ENCODE measurements at regions not wholly inside any gene's neighbourhood (a gene's known extent, or its start where the extent isn't known, plus 50 kb on each side); places are given as distances from the start of the nearest gene placed in this dataset.

DNA sequence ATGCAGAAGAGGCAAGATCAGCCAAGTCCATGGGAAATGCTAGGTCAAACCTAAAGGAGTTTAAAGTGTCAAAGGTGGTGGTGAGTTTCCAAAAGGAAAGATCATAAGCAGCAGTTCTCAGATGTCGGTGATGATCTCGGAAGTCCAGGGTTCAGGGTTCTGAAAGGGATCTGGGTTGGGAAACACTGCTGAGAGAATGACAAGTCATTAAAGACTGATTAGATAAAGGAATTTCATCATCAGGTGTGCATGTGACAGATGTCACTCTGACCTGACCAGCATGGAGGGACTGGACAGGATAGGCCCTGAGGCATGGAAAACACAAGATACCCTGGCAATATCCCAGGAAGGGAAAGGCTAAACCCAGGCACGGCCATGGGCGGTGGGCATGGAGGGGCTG, 195.7 kb upstream of the TBL1X start:
- TF ChIP-seq, protein P1, sequence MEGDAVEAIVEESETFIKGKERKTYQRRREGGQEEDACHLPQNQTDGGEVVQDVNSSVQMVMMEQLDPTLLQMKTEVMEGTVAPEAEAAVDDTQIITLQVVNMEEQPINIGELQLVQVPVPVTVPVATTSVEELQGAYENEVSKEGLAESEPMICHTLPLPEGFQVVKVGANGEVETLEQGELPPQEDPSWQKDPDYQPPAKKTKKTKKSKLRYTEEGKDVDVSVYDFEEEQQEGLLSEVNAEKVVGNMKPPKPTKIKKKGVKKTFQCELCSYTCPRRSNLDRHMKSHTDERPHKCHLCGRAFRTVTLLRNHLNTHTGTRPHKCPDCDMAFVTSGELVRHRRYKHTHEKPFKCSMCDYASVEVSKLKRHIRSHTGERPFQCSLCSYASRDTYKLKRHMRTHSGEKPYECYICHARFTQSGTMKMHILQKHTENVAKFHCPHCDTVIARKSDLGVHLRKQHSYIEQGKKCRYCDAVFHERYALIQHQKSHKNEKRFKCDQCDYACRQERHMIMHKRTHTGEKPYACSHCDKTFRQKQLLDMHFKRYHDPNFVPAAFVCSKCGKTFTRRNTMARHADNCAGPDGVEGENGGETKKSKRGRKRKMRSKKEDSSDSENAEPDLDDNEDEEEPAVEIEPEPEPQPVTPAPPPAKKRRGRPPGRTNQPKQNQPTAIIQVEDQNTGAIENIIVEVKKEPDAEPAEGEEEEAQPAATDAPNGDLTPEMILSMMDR (conservative IDR thresholded peaks at IDR 0.05; ENCODE audit: low read depth in 2 of 2): no peak
- TF ChIP-seq POLR2AphosphoS5 (IDR thresholded peaks at IDR 0.05; ENCODE audit: low read depth): no peak
- TF ChIP-seq, protein P2, sequence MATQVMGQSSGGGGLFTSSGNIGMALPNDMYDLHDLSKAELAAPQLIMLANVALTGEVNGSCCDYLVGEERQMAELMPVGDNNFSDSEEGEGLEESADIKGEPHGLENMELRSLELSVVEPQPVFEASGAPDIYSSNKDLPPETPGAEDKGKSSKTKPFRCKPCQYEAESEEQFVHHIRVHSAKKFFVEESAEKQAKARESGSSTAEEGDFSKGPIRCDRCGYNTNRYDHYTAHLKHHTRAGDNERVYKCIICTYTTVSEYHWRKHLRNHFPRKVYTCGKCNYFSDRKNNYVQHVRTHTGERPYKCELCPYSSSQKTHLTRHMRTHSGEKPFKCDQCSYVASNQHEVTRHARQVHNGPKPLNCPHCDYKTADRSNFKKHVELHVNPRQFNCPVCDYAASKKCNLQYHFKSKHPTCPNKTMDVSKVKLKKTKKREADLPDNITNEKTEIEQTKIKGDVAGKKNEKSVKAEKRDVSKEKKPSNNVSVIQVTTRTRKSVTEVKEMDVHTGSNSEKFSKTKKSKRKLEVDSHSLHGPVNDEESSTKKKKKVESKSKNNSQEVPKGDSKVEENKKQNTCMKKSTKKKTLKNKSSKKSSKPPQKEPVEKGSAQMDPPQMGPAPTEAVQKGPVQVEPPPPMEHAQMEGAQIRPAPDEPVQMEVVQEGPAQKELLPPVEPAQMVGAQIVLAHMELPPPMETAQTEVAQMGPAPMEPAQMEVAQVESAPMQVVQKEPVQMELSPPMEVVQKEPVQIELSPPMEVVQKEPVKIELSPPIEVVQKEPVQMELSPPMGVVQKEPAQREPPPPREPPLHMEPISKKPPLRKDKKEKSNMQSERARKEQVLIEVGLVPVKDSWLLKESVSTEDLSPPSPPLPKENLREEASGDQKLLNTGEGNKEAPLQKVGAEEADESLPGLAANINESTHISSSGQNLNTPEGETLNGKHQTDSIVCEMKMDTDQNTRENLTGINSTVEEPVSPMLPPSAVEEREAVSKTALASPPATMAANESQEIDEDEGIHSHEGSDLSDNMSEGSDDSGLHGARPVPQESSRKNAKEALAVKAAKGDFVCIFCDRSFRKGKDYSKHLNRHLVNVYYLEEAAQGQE (IDR thresholded peaks at IDR 0.05; ENCODE audit: unreplicated experiment): no peak
- TF ChIP-seq CREB1 (CRISPR knock-in tag; IDR thresholded peaks at IDR 0.05; ENCODE audit: low read depth): no peak
- TF ChIP-seq EZH2phosphoT487 (IDR thresholded peaks at IDR 0.05; ENCODE audit: unreplicated experiment): no peak
- no peak for TF ChIP-seq EZH2 (IDR thresholded peaks at IDR 0.05; ENCODE audit: low read depth, unreplicated experiment)
- TF ChIP-seq ZNF331 (CRISPR knock-in tag; IDR thresholded peaks at IDR 0.05; ENCODE audit: low read depth): no peak
- no peak for TF ChIP-seq NANOG (IDR thresholded peaks at IDR 0.05; ENCODE audit: borderline replicate concordance)
- no peak for TF ChIP-seq JUNB (IDR thresholded peaks at IDR 0.05; ENCODE audit: unreplicated experiment)
- TF ChIP-seq STAT1 (IDR thresholded peaks at IDR 0.05; ENCODE audit: unreplicated experiment): no peak
- no peak for TF ChIP-seq ZNF462 (CRISPR knock-in tag; IDR thresholded peaks at IDR 0.05)
- TF ChIP-seq ZNF114 (CRISPR knock-in tag; IDR thresholded peaks at IDR 0.05): no peak
- TF ChIP-seq, protein P3, sequence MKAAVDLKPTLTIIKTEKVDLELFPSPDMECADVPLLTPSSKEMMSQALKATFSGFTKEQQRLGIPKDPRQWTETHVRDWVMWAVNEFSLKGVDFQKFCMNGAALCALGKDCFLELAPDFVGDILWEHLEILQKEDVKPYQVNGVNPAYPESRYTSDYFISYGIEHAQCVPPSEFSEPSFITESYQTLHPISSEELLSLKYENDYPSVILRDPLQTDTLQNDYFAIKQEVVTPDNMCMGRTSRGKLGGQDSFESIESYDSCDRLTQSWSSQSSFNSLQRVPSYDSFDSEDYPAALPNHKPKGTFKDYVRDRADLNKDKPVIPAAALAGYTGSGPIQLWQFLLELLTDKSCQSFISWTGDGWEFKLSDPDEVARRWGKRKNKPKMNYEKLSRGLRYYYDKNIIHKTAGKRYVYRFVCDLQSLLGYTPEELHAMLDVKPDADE (IDR thresholded peaks at IDR 0.05): no peak

All from GM23338 (cell line).